Fibroblast of villous mesenchyme (primary cell): ENCODE measurements at regions not wholly inside any gene's neighbourhood (a gene's known extent, or its start where the extent isn't known, plus 50 kb on each side); places are given as distances from the start of the nearest gene placed in this dataset.
"Not testable (repeated sequence)": the region's sequence is repeated elsewhere in the genome, so short reads cannot be mapped to it uniquely, and the experiment has no call there.

ENCODE experiments used
- DNase-seq: peaks from one replicate; pipeline ENCODE4 v3.0.0-alpha.2; 2010; ENCODE audit warnings: low read depth
- H3K4me3 ChIP-seq: 2 replicates; pipeline ENCODE4 v1.5.1; 2011; ENCODE audit warnings: low read depth, mild to moderate bottlenecking, low read length
- TF ChIP-seq, protein P1 (sequence below): IDR thresholded peaks from 2 replicates; pipeline ENCODE4 v1.5.1; 2012; ENCODE audit warnings: low read depth, mild to moderate bottlenecking, low read length; ENCODE audit not compliant: insufficient read depth

- TF ChIP-seq, protein P1, sequence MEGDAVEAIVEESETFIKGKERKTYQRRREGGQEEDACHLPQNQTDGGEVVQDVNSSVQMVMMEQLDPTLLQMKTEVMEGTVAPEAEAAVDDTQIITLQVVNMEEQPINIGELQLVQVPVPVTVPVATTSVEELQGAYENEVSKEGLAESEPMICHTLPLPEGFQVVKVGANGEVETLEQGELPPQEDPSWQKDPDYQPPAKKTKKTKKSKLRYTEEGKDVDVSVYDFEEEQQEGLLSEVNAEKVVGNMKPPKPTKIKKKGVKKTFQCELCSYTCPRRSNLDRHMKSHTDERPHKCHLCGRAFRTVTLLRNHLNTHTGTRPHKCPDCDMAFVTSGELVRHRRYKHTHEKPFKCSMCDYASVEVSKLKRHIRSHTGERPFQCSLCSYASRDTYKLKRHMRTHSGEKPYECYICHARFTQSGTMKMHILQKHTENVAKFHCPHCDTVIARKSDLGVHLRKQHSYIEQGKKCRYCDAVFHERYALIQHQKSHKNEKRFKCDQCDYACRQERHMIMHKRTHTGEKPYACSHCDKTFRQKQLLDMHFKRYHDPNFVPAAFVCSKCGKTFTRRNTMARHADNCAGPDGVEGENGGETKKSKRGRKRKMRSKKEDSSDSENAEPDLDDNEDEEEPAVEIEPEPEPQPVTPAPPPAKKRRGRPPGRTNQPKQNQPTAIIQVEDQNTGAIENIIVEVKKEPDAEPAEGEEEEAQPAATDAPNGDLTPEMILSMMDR: no peak
- no peak for DNase-seq
- no peak overlapping the region for H3K4me3 ChIP-seq
These were observed 892.5 kb downstream of the PLA2G4A start for GRCh38 chr1:187721216-187721615.

DNA sequence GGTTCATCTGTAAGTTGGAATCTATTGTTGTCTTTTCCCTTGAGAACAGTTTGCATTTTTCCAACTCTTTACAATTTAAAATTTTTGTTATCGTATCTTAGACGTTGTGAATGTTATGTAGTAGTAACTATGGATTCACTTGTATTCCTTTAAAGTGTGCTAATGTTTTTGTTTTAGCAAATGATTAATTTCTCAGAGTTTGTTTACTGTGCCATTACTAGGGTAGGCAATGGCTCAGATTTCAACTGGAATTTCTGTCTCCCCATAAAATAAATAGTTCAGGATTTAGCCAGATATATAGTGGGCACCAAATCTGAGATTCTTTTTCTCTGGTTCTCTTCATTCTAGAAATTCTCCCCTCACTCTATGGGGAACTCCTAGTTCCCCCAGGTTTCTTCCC, 896.5 kb downstream of the PLA2G4A start:
- H3K4me3 ChIP-seq: no peak overlapping the region
- TF ChIP-seq, protein P1: no peak
- no peak for DNase-seq

DNA sequence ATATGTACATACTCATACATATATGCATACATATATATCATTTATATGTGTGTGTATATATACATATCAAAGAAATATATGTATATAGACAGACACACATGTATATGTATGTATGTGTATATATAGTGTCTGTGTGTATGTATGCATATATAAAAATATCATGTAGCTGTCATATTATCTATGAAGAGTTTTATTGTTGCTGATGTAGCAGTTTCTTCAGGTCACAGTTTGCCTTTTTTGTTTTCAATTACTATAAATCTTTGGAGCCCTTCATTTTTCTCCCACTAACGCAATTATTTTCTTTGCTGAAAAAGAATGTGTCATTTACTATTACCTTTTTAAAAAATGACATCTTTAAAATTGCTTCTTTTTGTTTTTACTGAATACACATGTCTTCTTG, 904.5 kb downstream of the PLA2G4A start:
- TF ChIP-seq, protein P1: no peak
- no peak for DNase-seq
- H3K4me3 ChIP-seq: no peak overlapping the region

DNA sequence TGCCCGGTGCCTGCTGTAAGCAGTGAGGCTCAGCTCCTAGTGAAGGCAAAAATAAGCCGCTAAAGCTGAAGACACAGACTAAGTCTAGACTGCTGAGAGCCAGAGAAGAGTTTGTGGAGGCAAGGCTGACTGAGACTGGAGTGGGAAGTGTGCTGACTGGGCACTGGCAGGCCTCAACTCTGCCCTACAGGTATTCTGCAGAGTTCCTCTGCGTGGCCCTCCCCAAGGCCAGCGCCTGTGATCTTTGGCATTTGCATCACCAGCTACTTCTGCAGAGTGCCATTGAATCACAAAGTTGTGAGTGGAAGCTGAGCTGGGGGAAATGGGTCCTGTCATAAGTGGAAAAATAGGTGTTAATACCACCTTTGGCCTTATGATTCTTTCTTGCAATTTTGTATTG, 905.7 kb downstream of the PLA2G4A start:
- TF ChIP-seq, protein P1: no peak
- H3K4me3 ChIP-seq: no peak overlapping the region
- DNase-seq: no peak

DNA sequence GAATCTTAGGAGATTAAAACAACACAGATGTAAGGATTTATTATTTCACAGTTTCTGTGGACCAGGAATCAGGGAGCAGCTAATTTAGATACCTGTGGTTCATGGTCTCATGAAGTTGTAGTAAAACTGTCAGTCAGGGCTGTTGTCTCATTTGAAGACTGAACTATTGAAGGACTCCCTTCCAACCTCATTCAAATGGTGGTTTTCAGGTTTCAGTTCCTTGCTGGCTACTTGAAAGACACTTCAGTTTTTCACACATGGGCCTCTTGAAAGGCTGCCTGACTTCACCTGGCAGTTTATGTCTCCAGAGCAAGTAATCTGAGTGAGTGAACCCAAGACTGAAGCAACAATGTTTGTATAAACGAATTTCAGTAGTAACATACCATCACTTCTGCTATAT, 915.9 kb downstream of the PLA2G4A start:
- no peak for DNase-seq
- TF ChIP-seq, protein P1: no peak
- no peak overlapping the region for H3K4me3 ChIP-seq

- no peak overlapping the region for H3K4me3 ChIP-seq
- TF ChIP-seq, protein P1: no peak
- no peak for DNase-seq
These were observed 926.8 kb downstream of the PLA2G4A start for GRCh38 chr1:187755536-187755935.

DNA sequence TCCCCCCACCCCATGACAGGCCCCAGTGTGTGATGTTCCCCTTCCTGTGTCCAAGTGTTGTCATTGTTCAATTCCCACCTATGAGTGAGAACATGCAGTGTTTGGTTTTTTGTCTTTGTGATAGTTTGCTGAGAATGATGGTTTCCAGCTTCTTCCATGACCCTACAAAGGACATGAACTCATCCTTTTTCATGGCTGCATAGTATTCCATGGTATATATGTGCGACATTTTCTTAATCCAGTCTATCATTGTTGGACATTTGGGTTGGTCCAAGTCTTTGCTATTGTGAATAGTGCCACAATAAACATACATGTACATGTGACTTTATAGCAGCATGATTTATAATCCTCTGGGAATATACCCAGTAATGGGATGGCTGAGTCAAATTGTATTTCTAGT, 927.9 kb downstream of the PLA2G4A start:
- H3K4me3 ChIP-seq, DNase-seq: not testable (repeated sequence)
